ENCODE measurements at regions not wholly inside any gene's neighbourhood (a gene's known extent, or its start where the extent isn't known, plus 50 kb on each side); places are given as distances from the start of the nearest gene placed in this dataset.

DNA sequence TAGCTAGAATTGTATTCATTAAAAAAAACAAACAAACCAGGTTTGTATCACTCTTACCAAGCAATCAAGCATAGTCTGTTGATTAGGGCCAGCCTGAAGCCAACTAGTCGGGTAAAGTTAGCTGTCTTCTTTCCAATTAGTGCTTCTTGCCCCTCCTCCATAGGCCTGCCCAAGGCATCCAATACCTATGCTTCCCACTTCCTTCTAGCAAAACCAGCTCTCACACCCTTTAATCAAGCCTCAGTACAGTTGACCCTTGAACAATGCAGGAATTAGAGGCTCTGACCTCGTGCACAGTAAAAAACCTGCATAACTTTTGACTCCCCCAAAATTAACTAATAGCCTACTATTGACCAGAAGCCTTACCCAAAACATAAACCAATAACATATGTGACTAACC is 119.1 kb upstream of the DTNBP1 start:
- TF ChIP-seq EZH2phosphoT487 (IDR thresholded peaks at IDR 0.05; ENCODE audit: insufficient read depth, low read depth) (no peak), EZH2 (IDR thresholded peaks at IDR 0.05; ENCODE audit: insufficient read depth, poor library complexity, severe bottlenecking) (no peak)

Measured in GM23248 (cell line).